Smooth muscle cell of the brain vasculature (primary cell): ENCODE measurements at regions not wholly inside any gene's neighbourhood (a gene's known extent, or its start where the extent isn't known, plus 50 kb on each side); places are given as distances from the start of the nearest gene placed in this dataset.

Source experiments
- DNase-seq: peaks from one replicate; pipeline ENCODE4 v3.0.0-alpha.2; 2012; ENCODE audit warnings: low read depth, low spot score

GRCh38 chr1:239218301-239218700 is 168.1 kb upstream of the CHRM3 start:
- DNase-seq = no peak

- DNase-seq = no peak
Observed at GRCh38 chr1:239212811-239213220, 173.6 kb upstream of the CHRM3 start.

- no peak for DNase-seq
Observed at GRCh38 chr1:239209591-239209990, 176.8 kb upstream of the CHRM3 start.

GRCh38 chr1:239204401-239204800 is 182.0 kb upstream of the CHRM3 start:
- DNase-seq = no peak

DNA sequence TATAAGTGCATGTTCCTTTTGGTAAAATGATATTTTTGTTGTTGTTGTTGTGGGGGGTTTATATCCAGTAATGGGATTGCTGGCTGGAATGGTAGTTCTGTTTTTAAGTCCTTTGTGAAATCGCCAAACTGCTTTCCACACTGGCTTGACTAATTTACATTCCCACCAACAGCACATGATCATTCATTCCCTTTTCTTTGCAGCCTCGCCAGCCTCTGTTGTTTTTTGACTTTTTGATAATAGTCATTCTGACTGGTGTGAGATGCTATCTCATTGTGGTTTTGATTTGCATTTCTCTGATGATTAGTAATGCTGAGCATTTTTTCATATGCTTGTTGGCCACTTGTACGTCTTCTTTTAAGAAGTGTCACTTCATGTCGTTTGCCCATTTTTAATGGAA is 188.5 kb upstream of the CHRM3 start:
- no peak for DNase-seq

- DNase-seq = no peak
Observed at GRCh38 chr1:239189998-239190512, 196.3 kb upstream of the CHRM3 start.

GRCh38 chr1:239186487-239186886 is 199.9 kb upstream of the CHRM3 start:
- DNase-seq = no peak

DNA sequence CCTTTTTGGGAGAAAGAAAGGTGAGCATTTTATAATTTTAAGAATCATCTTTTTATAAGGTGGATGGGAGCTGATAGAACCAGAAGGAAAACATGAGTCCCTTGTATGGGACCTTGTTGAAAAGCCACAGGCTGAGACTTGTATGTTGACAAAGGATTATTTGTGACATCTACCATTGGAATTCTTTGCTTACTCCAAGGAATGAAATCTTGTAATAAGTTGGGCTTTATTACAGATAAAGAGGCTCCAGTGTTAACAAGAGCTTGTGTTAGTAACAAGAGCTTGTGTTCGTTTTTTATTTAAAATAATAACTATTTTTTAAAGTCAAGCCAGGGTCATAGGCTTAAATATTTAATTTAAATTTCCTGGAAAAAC is 201.1 kb upstream of the CHRM3 start:
- DNase-seq = no peak

DNA sequence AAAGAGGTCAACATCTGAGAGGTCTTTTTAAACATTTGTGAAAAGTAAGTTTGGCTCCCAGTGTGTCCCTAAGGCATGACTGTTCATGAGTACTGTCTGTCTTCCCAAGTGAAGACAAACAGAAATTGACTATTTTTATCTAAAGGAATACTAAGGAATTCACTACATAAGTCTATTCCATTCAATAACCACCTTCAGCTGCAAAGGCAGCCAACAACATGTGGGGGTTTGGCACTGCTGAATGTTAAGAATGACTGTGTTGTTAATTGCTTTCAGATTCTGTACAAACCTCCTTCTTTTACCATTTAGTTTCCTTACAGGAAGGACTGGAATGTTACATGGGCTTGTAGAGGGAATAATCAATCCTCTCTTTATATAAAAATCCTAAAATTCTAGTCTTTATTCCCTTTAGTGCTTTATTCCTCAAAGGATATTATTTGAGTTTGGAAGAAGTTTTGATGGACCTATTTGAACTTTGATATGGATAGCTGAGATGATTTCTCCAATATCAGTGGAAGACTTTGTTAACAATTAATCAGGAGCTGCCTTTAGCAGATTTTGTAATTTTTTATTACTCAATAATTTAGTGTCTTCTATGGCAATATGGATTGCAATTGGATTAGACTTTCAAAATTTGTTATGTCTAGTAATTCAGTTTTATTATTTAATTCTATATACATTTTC is 201.7 kb upstream of the CHRM3 start:
- no peak for DNase-seq

- no peak for DNase-seq
Observed at GRCh38 chr1:239178961-239179360, 207.4 kb upstream of the CHRM3 start.

DNA sequence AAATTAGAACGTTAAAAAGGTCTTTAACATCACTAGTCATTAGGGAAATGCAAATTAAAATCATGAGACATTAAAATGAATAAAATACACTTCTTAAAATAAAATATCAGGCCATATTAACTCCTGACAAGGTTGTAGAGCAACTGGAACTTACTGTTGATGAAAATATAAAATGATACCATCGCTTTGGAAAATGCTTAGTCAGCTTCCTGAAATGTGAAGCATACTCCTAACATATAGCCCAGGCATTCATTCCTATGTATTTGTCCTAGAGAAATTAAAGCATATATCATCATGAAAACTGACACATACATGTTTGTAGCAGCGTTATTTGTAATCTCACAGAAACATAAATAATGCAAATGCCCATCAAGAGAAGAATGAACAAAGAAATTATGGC is 211.5 kb upstream of the CHRM3 start:
- DNase-seq = no peak

DNA sequence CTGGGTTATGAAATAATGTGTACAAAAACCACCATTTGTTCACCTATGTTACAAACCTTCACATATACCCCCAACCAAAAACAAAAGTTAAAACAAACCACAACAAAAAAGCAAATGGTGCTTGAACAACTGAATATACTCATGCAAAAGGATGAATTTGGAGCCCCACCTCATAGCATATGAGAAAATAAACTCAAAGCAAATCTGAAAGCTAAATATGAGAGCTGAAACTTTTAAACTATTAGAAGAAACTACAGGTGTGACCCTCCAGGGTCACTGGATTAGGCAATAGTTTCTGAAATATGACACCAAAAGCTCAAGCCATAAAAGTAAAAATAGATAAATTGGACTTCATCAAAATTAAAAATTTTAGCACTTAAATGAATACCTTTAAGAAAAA is 215.5 kb upstream of the CHRM3 start:
- no peak for DNase-seq

- DNase-seq = no peak
Observed at GRCh38 chr1:239169276-239169675, 217.1 kb upstream of the CHRM3 start.

- no peak for DNase-seq
Observed at GRCh38 chr1:239164451-239165180, 221.8 kb upstream of the CHRM3 start.

DNA sequence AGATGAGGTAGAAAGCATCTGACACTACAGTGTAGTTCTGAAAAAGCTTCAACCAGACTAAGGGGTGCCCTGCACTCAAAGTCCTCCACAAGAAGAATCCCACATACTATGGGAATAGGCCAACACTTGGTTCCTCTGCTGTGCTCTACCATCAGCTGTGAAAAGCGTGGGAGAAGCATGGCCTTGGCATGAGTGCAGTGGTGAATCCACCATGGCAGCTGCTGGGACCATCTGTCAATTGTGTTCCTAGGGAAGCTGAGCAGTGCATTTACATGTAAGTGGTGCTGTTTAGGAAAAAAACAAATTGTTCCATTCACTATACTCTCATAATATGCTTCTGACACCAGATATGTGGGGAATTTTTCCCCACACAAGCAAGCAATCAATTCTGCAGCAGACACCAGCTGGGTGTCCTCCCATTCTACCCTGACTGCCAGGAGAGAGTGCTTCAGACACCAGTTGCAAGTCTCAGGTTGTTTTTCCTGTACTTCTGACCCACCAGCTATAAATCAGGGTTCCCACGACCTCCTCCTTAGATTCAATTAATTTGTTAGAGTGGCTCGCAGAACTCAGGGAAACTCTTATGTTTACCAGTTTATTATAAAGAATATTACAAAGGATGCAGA is 230.8 kb upstream of the CHRM3 start:
- no peak for DNase-seq

DNA sequence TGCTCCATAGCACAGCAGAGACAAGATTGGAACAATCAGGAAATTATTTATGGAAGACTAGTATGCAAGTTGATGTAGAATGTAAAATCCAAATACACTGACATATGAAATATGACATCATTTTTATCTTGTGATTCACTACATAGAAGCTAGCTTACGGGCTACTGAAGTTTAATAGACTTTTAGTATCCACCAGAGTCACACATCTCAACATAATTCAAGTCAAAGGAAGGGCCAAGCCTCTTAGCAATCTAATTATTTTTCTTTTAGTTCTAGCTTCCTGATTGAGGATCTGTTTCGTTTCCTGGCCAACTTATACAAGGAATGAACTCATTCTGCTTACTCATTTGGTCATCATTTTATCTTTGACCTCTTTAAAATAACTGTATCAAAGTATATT is 234.4 kb upstream of the CHRM3 start:
- DNase-seq = no peak

DNA sequence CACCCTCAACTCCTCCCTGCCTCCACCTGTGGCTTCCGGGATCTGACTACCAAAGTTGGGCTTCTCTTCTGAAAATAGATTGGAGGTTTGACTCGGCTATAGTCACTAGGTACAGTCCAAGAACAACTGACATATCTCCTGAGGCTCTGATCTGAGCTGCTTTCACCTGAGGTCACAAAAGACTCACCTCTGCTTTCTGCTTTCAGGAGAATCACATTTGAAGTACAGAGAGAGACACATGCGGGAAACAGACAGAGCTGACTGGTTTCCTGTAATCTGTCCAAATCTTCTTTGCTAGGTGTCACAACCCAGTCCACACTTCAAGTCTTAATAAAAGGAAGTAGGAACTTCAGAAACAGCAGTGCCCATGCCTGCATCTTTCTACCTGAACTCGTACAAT is 245.4 kb upstream of the CHRM3 start:
- DNase-seq = no peak

GRCh38 chr1:239139801-239140200 is 246.6 kb upstream of the CHRM3 start:
- DNase-seq = no peak

DNA sequence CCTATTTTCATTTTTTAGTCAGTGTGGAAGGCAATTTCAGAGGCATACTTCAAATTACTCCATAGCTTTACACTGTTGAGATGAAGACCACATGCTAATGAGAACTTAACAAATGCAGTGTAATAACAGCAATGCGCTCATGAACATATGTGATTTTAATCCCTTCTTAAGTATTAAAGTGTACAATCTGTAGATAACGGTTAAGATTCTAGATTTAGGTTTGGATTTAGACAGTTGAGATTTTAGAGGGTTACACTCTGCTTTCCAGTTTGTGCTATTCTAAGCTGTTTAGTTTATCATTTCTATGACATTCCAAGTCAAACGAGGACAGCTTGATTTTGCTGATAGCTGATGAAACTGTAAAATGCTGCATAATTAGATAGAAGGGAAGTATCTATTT is 257.8 kb upstream of the CHRM3 start:
- DNase-seq = no peak

DNA sequence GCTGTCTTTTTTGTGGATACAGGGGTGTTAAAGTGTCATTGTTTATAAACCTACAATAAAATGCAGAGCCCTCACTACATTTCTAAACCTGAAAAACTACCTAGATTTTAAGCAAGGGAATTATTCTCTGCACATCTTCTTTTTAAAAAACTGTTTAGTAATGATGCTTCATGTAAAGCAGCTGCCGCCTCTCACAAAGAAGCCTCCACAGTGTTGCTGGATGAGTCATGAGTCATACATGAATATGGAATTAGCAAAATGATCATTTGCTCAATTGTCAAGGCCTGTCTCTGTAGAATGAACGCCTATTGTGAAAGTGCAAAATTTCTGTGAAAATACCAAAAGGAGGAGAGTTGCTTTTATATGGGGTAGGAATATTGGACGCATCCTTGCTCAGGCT is 259.5 kb upstream of the CHRM3 start:
- DNase-seq = no peak

GRCh38 chr1:239125893-239126292 is 260.5 kb upstream of the CHRM3 start:
- no peak for DNase-seq

GRCh38 chr1:239125027-239125426 is 261.3 kb upstream of the CHRM3 start:
- DNase-seq = no peak

GRCh38 chr1:239123260-239123659 is 263.1 kb upstream of the CHRM3 start:
- DNase-seq = no peak
